Stimulated activated naive CD8-positive, alpha-beta T cell treated with anti-CD3 and anti-CD28 coated beads, Interleukin-15, Interleukin-2, amounts not matched to agents 100 ng/mL and 50 ng/mL, for 24 hours (primary cell): ENCODE measurements at regions not wholly inside any gene's neighbourhood (a gene's known extent, or its start where the extent isn't known, plus 50 kb on each side); places are given as distances from the start of the nearest gene placed in this dataset.

Experiments used
- H3K27ac Mint-ChIP-seq: one replicate; pipeline ENCODE4 v1.8.0; 2021; ENCODE audit warnings: mild to moderate bottlenecking, mixed read lengths
- H3K27me3 Mint-ChIP-seq: one replicate; pipeline ENCODE4 v1.8.0; 2021; ENCODE audit warnings: mixed read lengths
- H3K36me3 Mint-ChIP-seq: one replicate; pipeline ENCODE4 v1.8.0; 2021; ENCODE audit warnings: low read depth, mixed read lengths
- H3K4me1 Mint-ChIP-seq: one replicate; pipeline ENCODE4 v1.8.0; 2021; ENCODE audit warnings: low read depth, mixed read lengths
- H3K4me3 Mint-ChIP-seq: one replicate; pipeline ENCODE4 v1.8.0; 2021; ENCODE audit warnings: mild to moderate bottlenecking, mixed read lengths
- H3K9me3 Mint-ChIP-seq: one replicate; pipeline ENCODE4 v1.8.0; 2021; ENCODE audit warnings: mixed read lengths

GRCh38 chr16:56108056-56108471 lies 83.2 kb upstream of the GNAO1 start:
- Mint-ChIP-seq H3K36me3 (no peaks in the 10 kb centered on the region), H3K9me3 (no peaks in the 10 kb centered on the region), H3K27me3 (peaks cover 21% of the 10 kb centered on the region), H3K27ac (no peak overlapping the region), H3K4me1 (no peaks in the 10 kb centered on the region), H3K4me3 (no peak overlapping the region)

GRCh38 chr16:56106527-56106926 lies 84.8 kb upstream of the GNAO1 start:
- H3K36me3 Mint-ChIP-seq, result no peaks in the 10 kb centered on the region
- H3K27ac Mint-ChIP-seq, result no peak overlapping the region
- H3K4me3 Mint-ChIP-seq, result no peak overlapping the region
- H3K27me3 Mint-ChIP-seq, result peaks cover 12% of the 10 kb centered on the region
- H3K4me1 Mint-ChIP-seq, result no peaks in the 10 kb centered on the region
- H3K9me3 Mint-ChIP-seq, result no peaks in the 10 kb centered on the region

GRCh38 chr16:56102906-56103305 lies 88.4 kb upstream of the GNAO1 start:
- H3K4me3 Mint-ChIP-seq, result no peak overlapping the region
- H3K4me1 Mint-ChIP-seq, result no peaks in the 10 kb centered on the region
- H3K9me3 Mint-ChIP-seq, result no peaks in the 10 kb centered on the region
- no peak overlapping the region for H3K27ac Mint-ChIP-seq
- H3K27me3 Mint-ChIP-seq, result peaks cover 24% of the 10 kb centered on the region
- no peaks in the 10 kb centered on the region for H3K36me3 Mint-ChIP-seq

- Mint-ChIP-seq H3K4me3 (no peak overlapping the region), H3K4me1 (no peaks in the 10 kb centered on the region), H3K9me3 (no peaks in the 10 kb centered on the region), H3K36me3 (no peaks in the 10 kb centered on the region), H3K27ac (no peak overlapping the region), H3K27me3 (peaks cover 25% of the 10 kb centered on the region)
Observed at GRCh38 chr16:56102183-56102686, 89.1 kb upstream of the GNAO1 start.

- Mint-ChIP-seq H3K4me3 (no peak overlapping the region), H3K27ac (no peak overlapping the region), H3K27me3 (peaks cover 25% of the 10 kb centered on the region), H3K36me3 (no peaks in the 10 kb centered on the region), H3K4me1 (no peaks in the 10 kb centered on the region), H3K9me3 (no peaks in the 10 kb centered on the region)
Observed at GRCh38 chr16:56101480-56101879, 89.8 kb upstream of the GNAO1 start.

- Mint-ChIP-seq H3K4me1 (peaks cover 3% of the 10 kb centered on the region), H3K4me3 (no peak overlapping the region), H3K27ac (no peak overlapping the region), H3K36me3 (no peaks in the 10 kb centered on the region), H3K9me3 (no peaks in the 10 kb centered on the region), H3K27me3 (peaks cover 17% of the 10 kb centered on the region)
Observed at GRCh38 chr16:56097306-56097705, 94.0 kb upstream of the GNAO1 start.

- Mint-ChIP-seq H3K27me3 (peaks cover 12% of the 10 kb centered on the region), H3K36me3 (no peaks in the 10 kb centered on the region), H3K4me3 (no peak overlapping the region), H3K27ac (no peak overlapping the region), H3K4me1 (peaks cover 3% of the 10 kb centered on the region), H3K9me3 (no peaks in the 10 kb centered on the region)
Observed at GRCh38 chr16:56094231-56094630, 97.1 kb upstream of the GNAO1 start.

GRCh38 chr16:56093055-56093454 lies 98.2 kb upstream of the GNAO1 start:
- no peak overlapping the region for H3K27ac Mint-ChIP-seq
- peaks cover 3% of the 10 kb centered on the region for H3K4me1 Mint-ChIP-seq
- H3K4me3 Mint-ChIP-seq, result no peak overlapping the region
- H3K9me3 Mint-ChIP-seq, result no peaks in the 10 kb centered on the region
- H3K27me3 Mint-ChIP-seq, result peaks cover 6% of the 10 kb centered on the region
- H3K36me3 Mint-ChIP-seq, result no peaks in the 10 kb centered on the region

- H3K27me3 Mint-ChIP-seq, result peaks cover 14% of the 10 kb centered on the region
- no peaks in the 10 kb centered on the region for H3K36me3 Mint-ChIP-seq
- no peak overlapping the region for H3K27ac Mint-ChIP-seq
- peaks cover 3% of the 10 kb centered on the region for H3K4me1 Mint-ChIP-seq
- no peak overlapping the region for H3K4me3 Mint-ChIP-seq
- H3K9me3 Mint-ChIP-seq, result no peaks in the 10 kb centered on the region
Observed at GRCh38 chr16:56090076-56090475, 101.2 kb upstream of the GNAO1 start.

- Mint-ChIP-seq H3K27me3 (peaks cover 22% of the 10 kb centered on the region), H3K27ac (no peak overlapping the region), H3K4me3 (no peak overlapping the region), H3K36me3 (no peaks in the 10 kb centered on the region), H3K4me1 (no peaks in the 10 kb centered on the region), H3K9me3 (no peaks in the 10 kb centered on the region)
Observed at GRCh38 chr16:56087626-56088025, 103.7 kb upstream of the GNAO1 start.

GRCh38 chr16:56081371-56081770 lies 109.9 kb upstream of the GNAO1 start:
- Mint-ChIP-seq H3K36me3 (no peaks in the 10 kb centered on the region), H3K9me3 (peaks cover 6% of the 10 kb centered on the region), H3K4me3 (no peak overlapping the region), H3K27ac (no peak overlapping the region), H3K4me1 (no peaks in the 10 kb centered on the region), H3K27me3 (peaks cover 9% of the 10 kb centered on the region)

- no peak overlapping the region for H3K4me3 Mint-ChIP-seq
- H3K27ac Mint-ChIP-seq, result no peak overlapping the region
- no peaks in the 10 kb centered on the region for H3K36me3 Mint-ChIP-seq
- no peaks in the 10 kb centered on the region for H3K9me3 Mint-ChIP-seq
- no peaks in the 10 kb centered on the region for H3K4me1 Mint-ChIP-seq
- H3K27me3 Mint-ChIP-seq, result peaks cover 6% of the 10 kb centered on the region
Observed at GRCh38 chr16:56075732-56076388, 115.4 kb upstream of the GNAO1 start.

- no peak overlapping the region for H3K27ac Mint-ChIP-seq
- H3K27me3 Mint-ChIP-seq, result peaks cover 6% of the 10 kb centered on the region
- no peaks in the 10 kb centered on the region for H3K9me3 Mint-ChIP-seq
- no peaks in the 10 kb centered on the region for H3K36me3 Mint-ChIP-seq
- no peak overlapping the region for H3K4me3 Mint-ChIP-seq
- no peaks in the 10 kb centered on the region for H3K4me1 Mint-ChIP-seq
Observed at GRCh38 chr16:56073508-56073907, 117.8 kb upstream of the GNAO1 start.

GRCh38 chr16:56072096-56072495 lies 119.2 kb upstream of the GNAO1 start:
- Mint-ChIP-seq H3K4me3 (no peak overlapping the region), H3K27me3 (peaks cover 6% of the 10 kb centered on the region), H3K9me3 (no peaks in the 10 kb centered on the region), H3K36me3 (no peaks in the 10 kb centered on the region), H3K4me1 (no peaks in the 10 kb centered on the region), H3K27ac (no peak overlapping the region)

- H3K9me3 Mint-ChIP-seq, result no peaks in the 10 kb centered on the region
- H3K4me1 Mint-ChIP-seq, result no peaks in the 10 kb centered on the region
- no peaks in the 10 kb centered on the region for H3K27me3 Mint-ChIP-seq
- H3K36me3 Mint-ChIP-seq, result no peaks in the 10 kb centered on the region
- H3K27ac Mint-ChIP-seq, result no peak overlapping the region
- H3K4me3 Mint-ChIP-seq, result no peak overlapping the region
Observed at GRCh38 chr16:56068816-56069215, 122.5 kb upstream of the GNAO1 start.

- Mint-ChIP-seq H3K36me3 (no peaks in the 10 kb centered on the region), H3K9me3 (no peaks in the 10 kb centered on the region), H3K27me3 (no peaks in the 10 kb centered on the region), H3K27ac (no peak overlapping the region), H3K4me3 (no peak overlapping the region), H3K4me1 (no peaks in the 10 kb centered on the region)
Observed at GRCh38 chr16:56068314-56068713, 123.0 kb upstream of the GNAO1 start.
